Panc1 (cell line): ENCODE measurements at regions not wholly inside any gene's neighbourhood (a gene's known extent, or its start where the extent isn't known, plus 50 kb on each side); places are given as distances from the start of the nearest gene placed in this dataset.

Experiments
- ATAC-seq: fragments of 200-7000 bp; cut with Tn5 transposase; 2 replicates; pipeline ENCODE4 v1.9.1; 2020; ENCODE audit warnings: mild to moderate bottlenecking, moderate library complexity
- BruUV-seq: library from RNA; stranded (reverse); fragments of 400-500 nt; replicated peaks from 2 replicates; lab custom pipeline; 2021; lab: Mats Ljungman, UMichigan
- CTCF ChIA-PET: fragments of 300-600 bp; sonication (Branson Sonifier 250); formaldehyde crosslinking; loops from one replicate; lab custom pipeline; 2022; ENCODE audit warnings: antibody characterized with exemption; lab: Charles Lee
- POLR2A ChIA-PET: fragments of 300-600 bp; sonication (Branson Sonifier 250); formaldehyde crosslinking; loops from one replicate; lab custom pipeline; 2022; ENCODE audit warnings: antibody characterized with exemption; lab: Charles Lee
- DNase-seq: peaks from one replicate; pipeline ENCODE4 v3.0.0-alpha.2; 2010; ENCODE audit warnings: low read depth, low spot score
- H3K27ac ChIP-seq: 2 replicates; pipeline ENCODE4 v1.5.1; 2011; ENCODE audit warnings: mild to moderate bottlenecking, low read length, inconsistent platforms
- H3K27me3 ChIP-seq: fragments of 200-500 bp; sonication (Bioruptor generic); 2 replicates; pipeline ENCODE4 v1.6.0; 2014; ENCODE audit warnings: low read length, inconsistent platforms; ENCODE audit not compliant: control insufficient read depth, insufficient read depth
- H3K36me3 ChIP-seq: fragments of 200-500 bp; sonication (Bioruptor generic); 2 replicates; pipeline ENCODE4 v1.5.1; 2014; ENCODE audit warnings: inconsistent platforms, mild to moderate bottlenecking, low read length, moderate library complexity; ENCODE audit not compliant: control insufficient read depth, insufficient read depth
- H3K4me1 ChIP-seq: 2 replicates; pipeline ENCODE4 v1.5.1; 2011; ENCODE audit warnings: inconsistent platforms, mild to moderate bottlenecking, low read length, moderate library complexity; ENCODE audit not compliant: control insufficient read depth, insufficient read depth
- H3K4me3 ChIP-seq, 2 experiments: 2 replicates each; pipeline ENCODE4 v1.5.1; 2011 to 2012; ENCODE audit warnings: low read depth in 2 of 2, low read length in 2 of 2, mild to moderate bottlenecking in 2 of 2, inconsistent platforms in 1 of 2, moderate library complexity in 1 of 2
- H3K9me3 ChIP-seq: fragments of 200-500 bp; sonication (Bioruptor generic); 2 replicates; pipeline ENCODE4 v1.5.1; 2014; ENCODE audit warnings: low read depth, mild to moderate bottlenecking, inconsistent platforms, low read length, moderate library complexity; ENCODE audit not compliant: control insufficient read depth, insufficient read depth
- POLR2AphosphoS5 ChIP-seq: IDR thresholded peaks from 2 replicates; pipeline ENCODE4 v1.6.1; 2012; ENCODE audit warnings: mild to moderate bottlenecking, low read depth, low read length, moderate library complexity
- SIN3A ChIP-seq: IDR thresholded peaks from 2 replicates; pipeline ENCODE4 v1.6.1; 2012; ENCODE audit warnings: low read depth, mild to moderate bottlenecking, low read length, moderate library complexity, borderline replicate concordance; ENCODE audit not compliant: insufficient read depth
- TCF7L2 ChIP-seq: IDR thresholded peaks from 2 replicates; pipeline ENCODE4 v1.6.1; 2011; ENCODE audit warnings: mild to moderate bottlenecking, low read depth, low read length, inconsistent platforms
- in situ Hi-C: cut with HindIII; loops from 2 replicates; pipeline ENCODE4 v1.10.0; 2016; ENCODE audit warnings: low sequenced_read_pairs, low pct_unique_long_range_greater_than_20kb
- intact Hi-C: fragments of 100-400 bp; cut with micrococcal nuclease; formaldehyde crosslinking; loops from one replicate; pipeline ENCODE4 v1.10.0; 2022; ENCODE audit not compliant: unreplicated experiment
- TF ChIP-seq, protein P1 (sequence below), 2 experiments: IDR thresholded peaks; 2 replicates each; pipeline ENCODE4 v1.6.1; 2011 to 2012; ENCODE audit warnings: low read depth in 2 of 2, control low read depth in 1 of 2, low read length in 1 of 2, mild to moderate bottlenecking in 1 of 2, moderate library complexity in 1 of 2; ENCODE audit not compliant: insufficient read depth in 1 of 2
- TF ChIP-seq, protein P2 (sequence below): fragments of 450-650 bp; IDR thresholded peaks from 2 replicates; pipeline ENCODE4 v1.5.1; 2017; ENCODE audit warnings: mild to moderate bottlenecking

DNA sequence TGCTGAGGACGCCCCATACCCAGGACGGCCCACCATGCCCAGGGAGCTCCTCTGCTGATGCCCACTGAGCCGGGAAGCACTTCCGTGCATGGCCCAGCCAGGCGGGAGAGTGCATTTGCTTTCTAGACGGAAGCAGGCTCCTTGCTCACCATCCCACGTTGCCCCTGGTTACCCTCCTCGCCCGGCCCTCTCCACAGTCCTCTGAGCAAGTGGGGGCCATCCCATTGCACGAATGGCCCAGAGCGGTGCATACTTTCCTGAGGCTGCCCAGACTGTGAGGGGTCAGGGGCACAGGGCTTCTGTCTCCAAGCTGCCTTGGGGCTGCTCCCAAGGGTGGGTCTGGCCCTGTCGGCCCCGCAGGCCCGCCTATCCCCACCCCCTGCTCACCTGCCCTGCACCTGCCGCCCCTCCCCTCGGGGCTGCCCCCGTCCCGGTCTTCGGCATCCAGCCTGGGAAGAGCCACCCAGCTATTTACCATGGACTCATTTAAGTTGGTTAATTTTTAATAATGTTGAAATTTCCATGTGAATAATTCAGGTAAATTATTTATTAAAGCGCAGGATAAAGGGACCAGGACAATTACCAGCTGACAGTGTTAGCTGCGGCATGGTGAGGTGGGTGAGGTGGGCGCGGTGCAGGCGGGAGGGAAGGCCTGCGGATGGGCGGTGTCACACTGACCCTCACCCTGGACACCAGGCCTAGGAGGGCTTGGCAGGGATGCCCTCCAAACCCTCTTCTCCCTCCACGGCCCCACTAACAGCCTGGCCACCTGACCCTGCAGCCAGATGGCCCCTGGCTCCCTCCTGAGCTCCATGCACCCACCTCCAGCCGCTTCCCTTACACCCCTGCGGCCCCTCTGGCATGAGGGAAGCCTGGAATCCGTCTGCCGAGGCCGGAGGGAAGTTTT is 104.4 kb downstream of the MICALL2 start:
- no peaks in the 10 kb centered on the region for H3K9me3 ChIP-seq
- peaks cover 3% of the 10 kb centered on the region; the same call in 1 of the 2 replicates for H3K4me1 ChIP-seq
- H3K27ac ChIP-seq = no peak overlapping the region
- no peak overlapping the region for H3K4me3 ChIP-seq
- no peak for DNase-seq
- intact Hi-C loops (no loop called here), in situ Hi-C loops (no loop called here)
- ChIA-PET POLR2A (no interaction called here), CTCF (interaction anchor here (0.5 kb wide), 1 partner anchor 164 kb away, joined by 5 read pairs; no protein-coding TSS in a partner anchor)
- no peaks in the 10 kb centered on the region for H3K27me3 ChIP-seq
- peak; percentile 6; the same call in 1 of the 2 replicates for ATAC-seq
- BruUV-seq = no TSS peak
- no peaks in the 10 kb centered on the region for H3K36me3 ChIP-seq
- TF ChIP-seq SIN3A (no peak), POLR2AphosphoS5 (no peak), TCF7L2 (no peak)
- TF ChIP-seq, protein P1, sequence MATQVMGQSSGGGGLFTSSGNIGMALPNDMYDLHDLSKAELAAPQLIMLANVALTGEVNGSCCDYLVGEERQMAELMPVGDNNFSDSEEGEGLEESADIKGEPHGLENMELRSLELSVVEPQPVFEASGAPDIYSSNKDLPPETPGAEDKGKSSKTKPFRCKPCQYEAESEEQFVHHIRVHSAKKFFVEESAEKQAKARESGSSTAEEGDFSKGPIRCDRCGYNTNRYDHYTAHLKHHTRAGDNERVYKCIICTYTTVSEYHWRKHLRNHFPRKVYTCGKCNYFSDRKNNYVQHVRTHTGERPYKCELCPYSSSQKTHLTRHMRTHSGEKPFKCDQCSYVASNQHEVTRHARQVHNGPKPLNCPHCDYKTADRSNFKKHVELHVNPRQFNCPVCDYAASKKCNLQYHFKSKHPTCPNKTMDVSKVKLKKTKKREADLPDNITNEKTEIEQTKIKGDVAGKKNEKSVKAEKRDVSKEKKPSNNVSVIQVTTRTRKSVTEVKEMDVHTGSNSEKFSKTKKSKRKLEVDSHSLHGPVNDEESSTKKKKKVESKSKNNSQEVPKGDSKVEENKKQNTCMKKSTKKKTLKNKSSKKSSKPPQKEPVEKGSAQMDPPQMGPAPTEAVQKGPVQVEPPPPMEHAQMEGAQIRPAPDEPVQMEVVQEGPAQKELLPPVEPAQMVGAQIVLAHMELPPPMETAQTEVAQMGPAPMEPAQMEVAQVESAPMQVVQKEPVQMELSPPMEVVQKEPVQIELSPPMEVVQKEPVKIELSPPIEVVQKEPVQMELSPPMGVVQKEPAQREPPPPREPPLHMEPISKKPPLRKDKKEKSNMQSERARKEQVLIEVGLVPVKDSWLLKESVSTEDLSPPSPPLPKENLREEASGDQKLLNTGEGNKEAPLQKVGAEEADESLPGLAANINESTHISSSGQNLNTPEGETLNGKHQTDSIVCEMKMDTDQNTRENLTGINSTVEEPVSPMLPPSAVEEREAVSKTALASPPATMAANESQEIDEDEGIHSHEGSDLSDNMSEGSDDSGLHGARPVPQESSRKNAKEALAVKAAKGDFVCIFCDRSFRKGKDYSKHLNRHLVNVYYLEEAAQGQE (IDR thresholded peaks at IDR 0.05; ENCODE audit: insufficient read depth in 1 of 2, low read depth in 2 of 2, low read length in 1 of 2) = no peak
- TF ChIP-seq, protein P2, sequence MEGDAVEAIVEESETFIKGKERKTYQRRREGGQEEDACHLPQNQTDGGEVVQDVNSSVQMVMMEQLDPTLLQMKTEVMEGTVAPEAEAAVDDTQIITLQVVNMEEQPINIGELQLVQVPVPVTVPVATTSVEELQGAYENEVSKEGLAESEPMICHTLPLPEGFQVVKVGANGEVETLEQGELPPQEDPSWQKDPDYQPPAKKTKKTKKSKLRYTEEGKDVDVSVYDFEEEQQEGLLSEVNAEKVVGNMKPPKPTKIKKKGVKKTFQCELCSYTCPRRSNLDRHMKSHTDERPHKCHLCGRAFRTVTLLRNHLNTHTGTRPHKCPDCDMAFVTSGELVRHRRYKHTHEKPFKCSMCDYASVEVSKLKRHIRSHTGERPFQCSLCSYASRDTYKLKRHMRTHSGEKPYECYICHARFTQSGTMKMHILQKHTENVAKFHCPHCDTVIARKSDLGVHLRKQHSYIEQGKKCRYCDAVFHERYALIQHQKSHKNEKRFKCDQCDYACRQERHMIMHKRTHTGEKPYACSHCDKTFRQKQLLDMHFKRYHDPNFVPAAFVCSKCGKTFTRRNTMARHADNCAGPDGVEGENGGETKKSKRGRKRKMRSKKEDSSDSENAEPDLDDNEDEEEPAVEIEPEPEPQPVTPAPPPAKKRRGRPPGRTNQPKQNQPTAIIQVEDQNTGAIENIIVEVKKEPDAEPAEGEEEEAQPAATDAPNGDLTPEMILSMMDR = no peak

DNA sequence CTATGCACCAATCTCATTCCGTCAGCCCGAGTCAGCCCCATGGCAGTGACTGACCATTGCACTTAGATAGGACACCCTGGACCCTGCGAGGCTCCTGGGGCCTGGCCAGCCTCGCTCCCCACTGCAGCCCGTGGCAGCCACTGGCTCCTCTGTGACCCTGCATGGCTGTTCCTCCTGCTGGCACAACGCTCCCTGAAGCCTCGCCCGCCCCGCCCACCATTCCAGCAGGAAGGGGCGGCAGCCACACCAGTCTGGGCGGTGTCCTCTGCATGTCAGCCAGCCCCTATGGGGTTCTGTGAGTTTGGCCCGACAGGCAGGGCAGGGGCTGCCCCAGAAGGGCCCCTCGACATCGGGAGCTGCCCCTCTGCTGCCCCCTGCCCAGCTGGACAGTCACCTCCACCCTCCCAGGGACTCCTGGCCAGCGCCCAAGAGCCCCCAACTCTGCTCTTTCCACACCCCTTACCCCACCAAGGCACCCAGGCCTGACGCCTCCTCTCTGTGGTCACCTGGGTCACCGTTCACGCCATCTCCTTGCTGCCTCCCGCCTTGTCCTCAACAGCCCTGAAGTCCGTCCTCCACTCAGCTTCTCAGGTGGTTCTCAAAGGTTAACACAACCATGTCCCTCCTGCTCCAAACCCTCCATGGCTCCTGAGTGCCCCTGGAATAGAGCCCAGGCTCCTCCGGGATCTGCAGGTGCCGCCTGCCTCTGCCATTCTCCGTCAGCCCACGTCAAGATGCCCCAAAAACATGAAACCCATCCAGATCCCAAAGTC is 103.5 kb downstream of the MICALL2 start:
- ATAC-seq (peak; percentile 41), DNase-seq (no peak)
- POLR2A ChIA-PET = no interaction called here

More for the DNA sequence above, 103.5 kb downstream of the MICALL2 start:
- no peaks in the 10 kb centered on the region for H3K27me3 ChIP-seq
- intact Hi-C loops (no loop called here), in situ Hi-C loops (no loop called here)
- H3K36me3 ChIP-seq = no peaks in the 10 kb centered on the region
- H3K4me3 ChIP-seq = no peak overlapping the region
- H3K9me3 ChIP-seq = no peaks in the 10 kb centered on the region
- TF ChIP-seq, protein P1 (IDR thresholded peaks at IDR 0.05; ENCODE audit: insufficient read depth in 1 of 2, low read depth in 2 of 2, low read length in 1 of 2) = no peak
- no peak for TF ChIP-seq POLR2AphosphoS5
- TF ChIP-seq SIN3A = no peak
- TF ChIP-seq, protein P2 = no peak
- no peak for TF ChIP-seq TCF7L2
- BruUV-seq = no TSS peak
- CTCF ChIA-PET = no interaction called here
- peaks cover 3% of the 10 kb centered on the region; the same call in 1 of the 2 replicates for H3K4me1 ChIP-seq
- H3K27ac ChIP-seq = no peak overlapping the region
